Body of pancreas (tissue), 4 donors: ENCODE measurements at regions not wholly inside any gene's neighbourhood (a gene's known extent, or its start where the extent isn't known, plus 50 kb on each side); places are given as distances from the start of the nearest gene placed in this dataset.

Experiments
- ATAC-seq: fragments of 150-250 bp; one replicate; pipeline ENCODE4 v1.9.1; 2016
- DNase-seq, 4 donors: peaks; one replicate each; pipeline ENCODE4 v3.0.0-alpha.2; 2019
- H3K27ac ChIP-seq, 4 donors: fragments of 200-600 bp; sonication (generic); 1 replicate in 3 of 4; 2 replicates in 1 of 4; pipeline versions ENCODE4 v1.5.1 to v1.6.1; 2016 to 2019; ENCODE audit warnings: mild to moderate bottlenecking in 1 of 4, mixed read lengths in 1 of 4, moderate library complexity in 1 of 4
- H3K27me3 ChIP-seq, 2 donors: fragments of 200-600 bp; sonication (generic); one replicate each; pipeline ENCODE4 v1.6.0; 2016; ENCODE audit warnings: mild to moderate bottlenecking in 1 of 2
- H3K36me3 ChIP-seq, 2 donors: fragments of 200-600 bp; sonication (generic); replicated peaks in 1 of 2; 2 replicates each; pipeline ENCODE4 v1.5.1; 2016; ENCODE audit warnings: low read depth in 2 of 2; ENCODE audit not compliant: insufficient read depth in 1 of 2
- H3K4me1 ChIP-seq: fragments of 200-600 bp; sonication (generic); one replicate; pipeline ENCODE4 v1.6.0; 2016
- H3K4me3 ChIP-seq, 2 donors: fragments of 200-600 bp; sonication (generic); 1 replicate in 1 of 2; 2 replicates in 1 of 2; pipeline ENCODE4 v1.5.1; 2016 to 2019
- H3K9me3 ChIP-seq, 3 donors: fragments of 200-600 bp; sonication (generic); 1 replicate in 2 of 3; 2 replicates in 1 of 3; pipeline ENCODE4 v1.5.1; 2016
- POLR2A ChIP-seq, 3 donors: fragments of 450-650 bp; IDR thresholded peaks; one replicate each; pipeline ENCODE4 v1.6.1; 2016; ENCODE audit warnings: antibody characterized with exemption in 3 of 3, mild to moderate bottlenecking in 2 of 3
- WGBS, 2 donors: methylation state at CpG; one replicate each; pipeline ENCODE4 v1.1.5; 2017; 5-methylcytosine and 5-hydroxymethylcytosine counted together
- intact Hi-C: fragments of 100-400 bp; cut with DNase I; formaldehyde crosslinking; loops from one replicate; pipeline ENCODE4 v1.15.1; 2023
- TF ChIP-seq, protein P1 (sequence below), 7 experiments: fragments of 450-650 bp in 4 of 7; fragments of 200-600 bp in 3 of 7; sonication (generic) in 3 of 7; IDR thresholded peaks; one replicate each; pipeline ENCODE4 v1.5.1; 2016 to 2019; ENCODE audit warnings: antibody characterized with exemption in 7 of 7

DNA sequence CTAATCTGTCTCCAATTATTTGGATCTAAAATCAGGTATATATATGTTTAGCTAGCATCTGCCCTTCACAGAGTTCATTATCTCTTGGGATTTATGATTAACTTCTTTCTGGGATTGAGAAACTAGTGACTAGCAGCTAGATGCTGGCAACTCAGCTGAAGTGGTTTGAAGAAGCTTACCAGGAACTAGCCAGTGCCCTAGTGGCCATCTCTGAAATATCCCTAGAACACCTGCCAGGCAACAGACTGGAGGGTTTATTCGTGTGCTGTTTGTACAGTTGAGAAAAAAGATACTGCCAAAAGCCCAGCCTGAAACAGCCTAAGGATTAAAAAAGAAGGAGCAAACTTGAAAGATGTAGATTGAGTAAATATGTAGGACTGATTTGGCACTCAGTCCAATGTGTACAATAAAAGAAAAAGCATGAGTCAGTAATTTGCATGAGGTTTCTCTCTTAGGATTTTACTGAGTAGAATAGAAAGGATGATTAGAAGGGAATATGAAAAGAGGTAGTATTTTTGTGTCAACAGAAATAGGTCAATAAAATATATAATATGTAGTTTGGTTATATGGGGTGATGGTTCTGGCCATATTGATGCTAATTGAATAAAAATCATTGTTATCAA lies 1144.6 kb upstream of the ADGRL2 start:
- intact Hi-C loops = no loop called here
- no peak for ATAC-seq
- peak in 2 of 4 donors; percentile 6 for DNase-seq
- H3K9me3 ChIP-seq = no peaks in the 10 kb centered on the region
- 16 to 29% methylated on average over 1 of the region's 1 CpG for WGBS, 2 donors
- no peaks in the 10 kb centered on the region for H3K27me3 ChIP-seq
- TF ChIP-seq POLR2A (IDR thresholded peaks at IDR 0.05) = no peak
- TF ChIP-seq, protein P1, sequence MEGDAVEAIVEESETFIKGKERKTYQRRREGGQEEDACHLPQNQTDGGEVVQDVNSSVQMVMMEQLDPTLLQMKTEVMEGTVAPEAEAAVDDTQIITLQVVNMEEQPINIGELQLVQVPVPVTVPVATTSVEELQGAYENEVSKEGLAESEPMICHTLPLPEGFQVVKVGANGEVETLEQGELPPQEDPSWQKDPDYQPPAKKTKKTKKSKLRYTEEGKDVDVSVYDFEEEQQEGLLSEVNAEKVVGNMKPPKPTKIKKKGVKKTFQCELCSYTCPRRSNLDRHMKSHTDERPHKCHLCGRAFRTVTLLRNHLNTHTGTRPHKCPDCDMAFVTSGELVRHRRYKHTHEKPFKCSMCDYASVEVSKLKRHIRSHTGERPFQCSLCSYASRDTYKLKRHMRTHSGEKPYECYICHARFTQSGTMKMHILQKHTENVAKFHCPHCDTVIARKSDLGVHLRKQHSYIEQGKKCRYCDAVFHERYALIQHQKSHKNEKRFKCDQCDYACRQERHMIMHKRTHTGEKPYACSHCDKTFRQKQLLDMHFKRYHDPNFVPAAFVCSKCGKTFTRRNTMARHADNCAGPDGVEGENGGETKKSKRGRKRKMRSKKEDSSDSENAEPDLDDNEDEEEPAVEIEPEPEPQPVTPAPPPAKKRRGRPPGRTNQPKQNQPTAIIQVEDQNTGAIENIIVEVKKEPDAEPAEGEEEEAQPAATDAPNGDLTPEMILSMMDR (IDR thresholded peaks at IDR 0.05) = peak in 3 of 7 experiments; percentile 6 to 13 (median 8)
- H3K36me3 ChIP-seq = no peaks in the 10 kb centered on the region
- no peaks in the 10 kb centered on the region for H3K4me1 ChIP-seq
- no peak overlapping the region for H3K4me3 ChIP-seq
- H3K27ac ChIP-seq = no peak overlapping the region

- 10 to 15% methylated on average over 2 of the region's 2 CpGs for WGBS, 2 donors
- DNase-seq (no peak), ATAC-seq (no peak)
- TF ChIP-seq, protein P1 (IDR thresholded peaks at IDR 0.05) = no peak
- no peak for TF ChIP-seq POLR2A (IDR thresholded peaks at IDR 0.05)
- H3K27me3 ChIP-seq = no peaks in the 10 kb centered on the region
- no peak overlapping the region for H3K27ac ChIP-seq
- H3K36me3 ChIP-seq = no peaks in the 10 kb centered on the region
- no peaks in the 10 kb centered on the region for H3K9me3 ChIP-seq
- H3K4me1 ChIP-seq = no peaks in the 10 kb centered on the region
- intact Hi-C loops = no loop called here
- no peak overlapping the region for H3K4me3 ChIP-seq
Observed at GRCh38 chr1:80646053-80646452, 1154.7 kb upstream of the ADGRL2 start.

- Histone ChIP-seq H3K9me3 (no peaks in the 10 kb centered on the region), H3K4me3 (no peak overlapping the region), H3K36me3 (no peaks in the 10 kb centered on the region), H3K4me1 (no peaks in the 10 kb centered on the region), H3K27me3 (no peaks in the 10 kb centered on the region), H3K27ac (no peak overlapping the region)
- intact Hi-C loops = no loop called here
- no peak for ATAC-seq
- TF ChIP-seq, protein P1 (IDR thresholded peaks at IDR 0.05) = no peak
- no peak for TF ChIP-seq POLR2A (IDR thresholded peaks at IDR 0.05)
- DNase-seq = no peak
Observed at GRCh38 chr1:80645621-80646020, 1155.1 kb upstream of the ADGRL2 start.

GRCh38 chr1:80640978-80641377 lies 1159.8 kb upstream of the ADGRL2 start:
- WGBS, 2 donors = 72 to 78% methylated on average over 3 of the region's 3 CpGs
- no peak overlapping the region for H3K27ac ChIP-seq
- H3K4me1 ChIP-seq = no peaks in the 10 kb centered on the region
- no peaks in the 10 kb centered on the region for H3K27me3 ChIP-seq
- TF ChIP-seq POLR2A (IDR thresholded peaks at IDR 0.05) = no peak
- TF ChIP-seq, protein P1 (IDR thresholded peaks at IDR 0.05) = no peak
- no peaks in the 10 kb centered on the region for H3K9me3 ChIP-seq
- intact Hi-C loops = no loop called here
- no peak for ATAC-seq
- no peaks in the 10 kb centered on the region for H3K36me3 ChIP-seq
- DNase-seq = no peak
- H3K4me3 ChIP-seq = no peak overlapping the region
